Testis (tissue), 2 donors: ENCODE measurements at regions not wholly inside any gene's neighbourhood (a gene's known extent, or its start where the extent isn't known, plus 50 kb on each side); places are given as distances from the start of the nearest gene placed in this dataset.

Experiments used
- POLR2A ChIP-seq: fragments of 450-650 bp; IDR thresholded peaks from one replicate; pipeline ENCODE4 v1.6.1; 2017; ENCODE audit warnings: antibody characterized with exemption, mild to moderate bottlenecking, moderate library complexity
- TF ChIP-seq, protein P1 (sequence below), 3 experiments: fragments of 450-650 bp in 2 of 3; fragments of 200-600 bp in 1 of 3; sonication (generic) in 1 of 3; IDR thresholded peaks; one replicate each; pipeline ENCODE4 v1.5.1; 2016 to 2019; ENCODE audit warnings: antibody characterized with exemption in 3 of 3, mild to moderate bottlenecking in 2 of 3, moderate library complexity in 1 of 3

DNA sequence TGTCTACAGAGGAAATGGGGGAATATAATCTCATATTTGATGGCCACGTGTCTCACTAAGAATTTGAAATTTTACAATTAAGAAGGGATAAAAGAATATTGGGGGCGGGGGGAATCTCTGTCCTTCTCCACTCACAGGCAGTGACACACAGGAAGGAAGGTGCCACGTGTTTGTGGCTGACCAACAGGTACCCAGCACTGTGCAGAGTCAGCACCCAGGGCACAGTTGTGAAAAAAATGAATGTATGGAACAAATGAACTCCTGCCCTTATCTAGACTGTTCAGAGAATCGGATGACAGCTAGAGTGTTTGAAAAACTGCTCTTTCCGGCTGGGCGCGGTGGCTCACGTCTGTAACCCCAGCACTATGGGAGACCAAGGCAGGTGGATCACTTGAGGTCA, 317.0 kb upstream of the MYT1L start:
- TF ChIP-seq, protein P1, sequence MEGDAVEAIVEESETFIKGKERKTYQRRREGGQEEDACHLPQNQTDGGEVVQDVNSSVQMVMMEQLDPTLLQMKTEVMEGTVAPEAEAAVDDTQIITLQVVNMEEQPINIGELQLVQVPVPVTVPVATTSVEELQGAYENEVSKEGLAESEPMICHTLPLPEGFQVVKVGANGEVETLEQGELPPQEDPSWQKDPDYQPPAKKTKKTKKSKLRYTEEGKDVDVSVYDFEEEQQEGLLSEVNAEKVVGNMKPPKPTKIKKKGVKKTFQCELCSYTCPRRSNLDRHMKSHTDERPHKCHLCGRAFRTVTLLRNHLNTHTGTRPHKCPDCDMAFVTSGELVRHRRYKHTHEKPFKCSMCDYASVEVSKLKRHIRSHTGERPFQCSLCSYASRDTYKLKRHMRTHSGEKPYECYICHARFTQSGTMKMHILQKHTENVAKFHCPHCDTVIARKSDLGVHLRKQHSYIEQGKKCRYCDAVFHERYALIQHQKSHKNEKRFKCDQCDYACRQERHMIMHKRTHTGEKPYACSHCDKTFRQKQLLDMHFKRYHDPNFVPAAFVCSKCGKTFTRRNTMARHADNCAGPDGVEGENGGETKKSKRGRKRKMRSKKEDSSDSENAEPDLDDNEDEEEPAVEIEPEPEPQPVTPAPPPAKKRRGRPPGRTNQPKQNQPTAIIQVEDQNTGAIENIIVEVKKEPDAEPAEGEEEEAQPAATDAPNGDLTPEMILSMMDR (IDR thresholded peaks at IDR 0.05), result no peak
- TF ChIP-seq POLR2A, result no peak
